HG03457 (cell line): ENCODE measurements at regions not wholly inside any gene's neighbourhood (a gene's known extent, or its start where the extent isn't known, plus 50 kb on each side); places are given as distances from the start of the nearest gene placed in this dataset.
"Not testable (repeated sequence)": the region's sequence is repeated elsewhere in the genome, so short reads cannot be mapped to it uniquely, and the experiment has no call there.

Experiments
- ATAC-seq: cut with Tn5 transposase; IDR thresholded peaks from one replicate; pipeline ENCODE4 v1.9.1; 2021; ENCODE audit warnings: moderate number of reproducible peaks; ENCODE audit not compliant: unreplicated experiment

DNA sequence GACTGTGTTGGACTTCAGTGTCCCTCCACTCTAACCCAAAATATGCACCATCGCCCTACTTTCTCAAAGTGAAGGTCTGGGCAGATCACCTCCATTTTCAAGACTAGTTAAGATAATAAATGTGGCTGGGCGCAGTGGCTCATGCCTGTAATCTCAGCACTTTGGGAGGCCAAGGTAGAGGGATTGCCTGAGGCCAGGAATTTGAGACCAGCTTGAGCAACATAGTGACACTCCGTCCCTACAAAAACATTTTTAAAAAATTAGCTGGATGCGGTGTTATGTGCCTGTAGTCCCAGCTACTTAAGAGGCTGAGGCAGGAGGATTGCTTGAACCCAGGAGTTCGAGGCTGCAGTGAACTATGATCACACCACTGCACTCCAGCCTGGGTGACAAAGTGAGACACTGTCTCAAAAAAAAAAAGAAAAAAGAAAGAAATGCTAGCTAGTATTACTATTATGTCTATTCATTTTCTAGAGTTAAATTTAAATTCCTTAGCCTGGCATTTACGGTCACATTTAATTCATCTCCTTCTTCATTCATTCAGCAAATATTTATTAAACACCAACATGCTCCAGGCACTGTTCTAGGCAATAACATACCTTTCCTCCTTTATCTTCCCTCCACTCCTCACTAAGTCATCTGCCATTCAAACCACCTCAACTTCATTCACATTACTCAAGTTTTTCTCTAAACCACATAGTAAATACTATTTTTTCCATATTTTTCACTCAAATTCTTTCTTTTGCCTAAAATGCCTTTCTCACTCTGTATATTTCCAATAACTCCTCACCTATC lies 96.1 kb upstream of the XYLT1 start:
- no peak for ATAC-seq

DNA sequence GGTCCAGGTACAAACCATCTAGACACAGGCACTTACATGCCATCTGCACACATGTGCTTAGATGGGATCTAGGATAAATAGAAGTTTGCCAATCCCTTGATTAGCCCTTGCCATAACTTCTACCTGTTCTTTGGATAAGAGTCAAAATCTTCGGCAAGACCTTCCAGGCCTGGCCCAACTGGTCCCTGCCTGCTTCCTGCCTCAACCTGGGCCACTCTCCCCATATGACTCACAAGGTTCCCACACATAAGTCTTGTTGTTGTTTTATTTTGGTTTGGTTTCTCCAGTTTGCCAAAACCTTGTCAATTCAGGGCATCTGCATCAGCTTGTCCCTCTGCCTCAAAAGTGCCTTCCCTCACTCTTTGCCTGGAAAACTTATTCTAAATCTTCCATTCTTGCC lies 95.3 kb upstream of the XYLT1 start:
- no peak for ATAC-seq

DNA sequence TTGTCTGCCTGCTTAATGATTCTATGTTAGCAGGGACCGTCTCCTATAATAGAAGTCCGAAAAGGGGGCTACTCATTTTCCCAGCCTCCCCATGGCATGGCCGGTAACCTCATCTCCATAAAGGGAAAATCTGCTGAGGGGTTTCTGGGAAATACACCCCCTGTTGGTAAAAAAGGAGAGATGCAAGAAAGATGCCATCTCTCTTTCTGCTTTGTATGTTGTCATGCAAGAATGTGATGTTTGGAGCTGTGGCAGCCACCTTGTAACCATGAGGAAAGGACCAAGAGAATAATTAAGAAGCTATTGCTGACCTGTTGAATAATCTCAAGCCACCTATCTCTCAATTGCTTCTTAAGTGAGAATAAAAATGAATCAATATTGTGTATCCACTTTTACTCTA lies 94.8 kb upstream of the XYLT1 start:
- ATAC-seq = no peak

DNA sequence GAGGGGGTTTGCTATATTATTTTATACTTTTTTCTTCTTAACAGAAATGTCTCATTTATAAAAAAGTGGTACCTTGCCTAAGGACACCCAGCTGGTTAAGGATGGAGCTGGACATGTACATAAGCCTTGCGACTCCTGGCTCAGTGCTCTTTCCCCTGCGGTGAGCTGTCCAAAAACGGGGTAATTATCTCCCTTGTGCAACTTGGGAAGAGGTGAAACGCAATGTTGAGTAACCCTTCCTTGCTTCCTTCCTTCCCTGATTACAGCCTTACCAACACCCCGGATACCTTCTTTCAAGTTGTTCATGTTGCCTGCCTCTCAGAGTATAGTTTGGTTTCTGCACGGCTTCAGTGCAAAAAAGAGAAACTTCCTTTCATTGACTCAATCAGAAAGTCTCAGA lies 94.1 kb upstream of the XYLT1 start:
- ATAC-seq = no peak

DNA sequence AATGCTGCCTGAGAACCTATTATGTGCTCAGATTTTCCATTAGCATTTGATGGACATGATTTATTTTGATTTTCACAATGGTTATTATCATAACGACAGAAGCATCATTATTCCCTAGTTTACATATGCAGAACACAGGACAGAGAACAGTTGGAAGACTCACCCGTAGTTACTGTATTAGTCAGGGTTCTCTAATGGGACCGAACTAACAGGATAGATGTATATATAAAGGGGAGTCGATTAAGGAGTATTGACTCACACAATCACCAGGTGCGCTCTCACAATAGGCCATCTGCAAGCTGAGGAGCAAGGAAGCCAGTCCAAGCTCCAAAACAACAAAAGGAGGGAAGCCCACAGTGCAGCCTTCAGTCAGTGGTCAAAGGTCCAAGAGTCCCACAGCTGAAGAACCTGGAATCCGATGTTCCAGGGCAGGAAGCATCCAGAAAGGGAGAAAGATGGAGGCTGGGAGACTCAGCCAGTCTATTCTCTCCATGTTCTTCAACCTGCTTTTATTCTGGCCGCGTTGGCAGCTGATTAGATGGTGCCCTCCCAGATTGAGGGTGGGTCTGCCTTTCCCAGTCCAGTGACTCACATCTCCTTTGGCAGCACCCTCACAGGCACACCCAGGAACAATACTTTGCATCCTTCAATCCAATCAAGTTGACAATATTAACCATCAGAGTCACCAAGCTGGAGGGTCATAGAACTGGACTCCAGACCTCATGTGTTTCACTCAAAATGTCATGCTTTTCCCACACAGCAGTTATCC lies 92.7 kb upstream of the XYLT1 start:
- no peak for ATAC-seq

DNA sequence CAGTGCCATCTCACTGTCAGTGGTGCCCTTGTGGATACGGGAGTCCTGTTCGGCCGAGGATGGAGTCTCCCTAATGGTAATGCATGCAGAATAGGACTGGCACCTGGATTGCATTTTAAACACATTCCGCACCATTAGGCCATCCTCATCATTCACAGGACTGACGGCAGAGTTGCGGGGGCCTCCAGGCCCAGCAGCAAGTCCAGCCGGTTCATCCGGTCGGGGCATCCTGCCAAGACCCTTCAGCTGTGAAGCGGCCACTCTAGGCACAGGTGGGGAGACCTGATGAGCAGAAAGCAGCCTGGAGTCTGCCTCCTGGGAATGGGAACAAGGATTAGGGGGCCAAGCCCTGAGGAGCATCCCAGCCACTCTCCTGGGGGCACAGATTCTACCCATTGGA lies 90.3 kb upstream of the XYLT1 start:
- ATAC-seq = no peak

DNA sequence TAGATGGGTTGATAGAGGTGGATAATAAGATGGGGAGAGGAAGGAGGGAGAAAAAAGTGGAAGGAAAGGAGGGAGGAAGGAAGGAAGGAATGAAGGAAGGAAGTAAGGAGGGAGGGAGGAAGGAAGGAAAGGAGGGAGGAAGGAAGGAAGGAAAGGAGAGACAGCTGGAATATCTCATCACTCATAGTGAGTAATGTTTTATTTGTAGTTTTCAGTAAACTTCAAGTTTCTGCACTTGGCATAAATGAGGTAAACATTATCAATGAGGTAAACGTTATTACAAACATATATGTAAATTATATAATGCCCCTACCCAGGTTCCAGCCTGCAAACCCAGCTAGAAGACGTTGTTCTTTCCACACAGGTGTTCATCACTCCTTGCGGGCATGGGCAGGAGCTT lies 89.8 kb upstream of the XYLT1 start:
- no peak for ATAC-seq

DNA sequence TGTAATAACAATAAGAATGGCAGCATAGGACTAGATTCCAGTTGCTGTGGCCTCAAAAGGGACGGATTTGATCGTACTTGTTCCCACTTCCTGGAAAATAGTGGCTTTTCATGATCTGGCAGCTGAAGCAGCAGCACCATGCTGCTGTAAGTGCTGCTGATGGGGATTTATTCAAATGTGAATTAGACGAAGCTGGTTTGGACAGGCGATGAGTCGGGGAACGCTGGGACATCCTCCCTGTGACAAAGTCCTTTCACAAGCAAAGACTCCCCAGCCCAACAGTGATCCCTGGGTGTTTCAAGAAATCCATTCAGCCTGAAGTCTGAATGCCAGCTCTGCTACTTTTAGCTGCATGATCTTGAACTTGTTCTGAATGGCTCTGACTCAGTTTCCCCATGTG lies 88.6 kb upstream of the XYLT1 start:
- no peak for ATAC-seq

DNA sequence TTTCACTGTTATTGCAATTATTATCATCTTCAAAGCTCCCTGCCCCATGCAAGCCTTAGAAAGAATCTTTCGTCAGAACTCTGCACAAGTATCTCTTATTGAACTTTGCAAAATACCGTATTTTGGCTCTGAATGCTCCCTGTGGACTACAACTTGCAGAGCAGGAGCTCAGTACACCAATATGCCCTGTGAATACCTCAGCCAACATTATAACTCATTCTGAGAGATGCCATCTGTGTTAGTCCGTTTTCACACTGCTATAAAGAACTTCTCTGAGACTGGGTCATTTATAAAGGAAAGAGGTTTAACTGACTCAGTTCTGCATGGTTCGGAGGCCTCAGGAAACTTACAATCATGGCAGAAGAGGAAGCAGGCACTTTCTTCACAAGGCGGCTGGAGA lies 87.2 kb upstream of the XYLT1 start:
- no peak for ATAC-seq

DNA sequence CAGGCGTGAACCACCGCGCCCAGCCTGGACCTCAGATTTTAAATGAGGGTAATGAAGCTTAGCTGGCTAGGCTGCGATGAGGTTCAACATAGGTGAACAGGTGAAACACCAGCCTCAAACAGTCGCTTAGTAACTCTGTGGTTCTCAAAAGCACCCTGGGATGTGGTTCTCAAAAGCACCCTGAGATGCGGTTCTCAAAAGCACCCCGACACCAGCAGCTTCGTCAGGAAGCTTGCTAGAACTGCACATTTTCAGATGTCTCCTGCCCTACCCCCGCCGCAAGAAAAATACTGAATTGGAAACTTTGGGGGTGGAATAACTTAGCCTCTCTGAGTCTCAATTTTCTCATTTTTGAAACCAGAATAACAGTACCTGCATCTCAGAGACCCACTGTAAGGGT lies 86.7 kb upstream of the XYLT1 start:
- ATAC-seq = no peak

DNA sequence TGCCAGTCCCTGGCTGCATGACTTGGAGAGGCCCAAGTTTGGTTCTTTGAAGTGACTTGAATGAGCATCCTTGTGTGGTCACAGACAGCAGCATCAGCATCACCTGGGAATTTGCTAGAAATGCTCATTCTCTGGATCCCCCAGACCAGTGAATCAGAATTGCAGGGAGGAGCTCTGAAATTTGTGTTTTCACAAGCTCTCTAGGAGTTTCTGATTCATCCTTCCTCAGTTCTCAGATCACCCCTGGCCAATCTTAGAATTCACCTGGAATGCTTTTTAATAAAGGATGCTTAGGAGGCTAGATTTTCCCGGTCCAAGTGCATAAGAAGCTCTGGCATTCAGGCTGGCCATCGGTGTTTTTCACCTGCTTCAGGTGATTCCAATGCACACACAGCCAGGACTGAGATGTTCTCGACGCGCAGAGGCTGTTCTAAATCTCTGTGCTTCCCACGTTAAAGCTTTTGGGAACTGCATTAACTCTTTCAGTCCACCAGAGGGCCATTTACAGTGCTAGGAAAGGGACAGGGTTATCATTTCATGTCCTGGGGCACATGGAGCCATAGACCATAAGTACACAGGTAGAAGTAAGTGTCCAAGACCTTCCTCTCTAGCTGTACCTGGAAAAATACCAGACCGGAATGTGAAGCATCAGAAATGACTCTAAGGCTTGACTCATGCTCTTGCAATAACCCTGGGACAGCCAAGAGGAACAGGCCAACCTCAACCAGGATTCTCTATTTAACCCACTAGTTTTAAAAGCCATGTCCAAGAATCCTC lies 85.7 kb upstream of the XYLT1 start:
- no peak for ATAC-seq

DNA sequence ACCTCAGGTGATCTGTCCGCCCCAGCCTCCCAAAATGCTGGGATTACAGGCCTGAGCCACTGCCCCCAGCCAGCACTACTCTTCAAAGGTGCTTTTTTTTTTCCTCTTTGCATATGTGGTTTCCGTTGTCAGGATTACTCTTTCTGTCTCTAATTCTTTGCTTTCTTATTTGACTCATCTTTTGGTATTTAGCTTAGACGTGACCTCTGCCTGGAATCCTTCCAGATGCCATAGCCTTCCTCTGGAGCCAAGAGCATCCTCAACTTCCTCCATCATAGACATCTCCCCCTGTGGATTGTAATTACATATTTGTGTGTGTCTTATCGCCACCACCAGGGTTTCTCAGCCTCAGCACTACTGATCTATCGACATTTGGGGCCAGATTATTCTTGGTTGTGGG lies 84.4 kb upstream of the XYLT1 start:
- ATAC-seq = no peak

DNA sequence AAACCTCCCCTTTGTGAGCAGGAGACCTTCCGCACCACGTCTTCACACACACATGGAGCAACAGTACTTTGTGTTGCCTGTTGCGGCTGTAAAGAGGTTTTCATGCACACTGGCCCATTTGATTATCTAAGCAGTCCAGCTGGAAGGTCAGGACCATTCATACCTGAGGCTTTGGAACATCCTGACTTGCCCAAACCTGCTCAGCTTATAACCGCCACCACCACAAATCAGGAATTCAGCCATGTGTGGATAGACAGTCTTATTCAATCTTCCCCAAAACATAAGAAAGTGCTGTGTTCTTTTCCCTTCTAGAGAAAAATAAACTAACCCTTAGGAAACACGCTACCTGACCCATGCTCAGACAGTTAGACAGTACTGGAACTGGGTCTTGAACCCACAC lies 81.6 kb upstream of the XYLT1 start:
- ATAC-seq = no peak

DNA sequence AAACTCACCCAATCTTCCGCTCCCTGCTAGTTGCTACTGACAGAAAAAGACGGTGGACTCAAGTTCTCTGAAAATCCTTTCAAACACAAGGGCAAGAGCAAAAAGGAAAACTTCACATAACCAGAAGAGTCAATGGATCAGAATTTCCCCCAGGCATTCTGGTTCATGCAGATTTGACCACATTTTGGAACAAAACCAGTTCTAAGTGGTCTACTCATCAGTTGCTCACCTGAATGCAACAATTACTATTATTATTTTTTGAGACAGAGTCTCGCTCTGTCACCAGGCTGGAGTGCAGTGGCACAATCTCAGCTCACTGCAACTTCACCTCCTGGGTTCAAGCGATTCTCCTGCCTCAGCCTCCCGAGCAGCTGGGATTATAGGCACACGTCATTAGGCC lies 80.9 kb upstream of the XYLT1 start:
- ATAC-seq = not testable (repeated sequence)

DNA sequence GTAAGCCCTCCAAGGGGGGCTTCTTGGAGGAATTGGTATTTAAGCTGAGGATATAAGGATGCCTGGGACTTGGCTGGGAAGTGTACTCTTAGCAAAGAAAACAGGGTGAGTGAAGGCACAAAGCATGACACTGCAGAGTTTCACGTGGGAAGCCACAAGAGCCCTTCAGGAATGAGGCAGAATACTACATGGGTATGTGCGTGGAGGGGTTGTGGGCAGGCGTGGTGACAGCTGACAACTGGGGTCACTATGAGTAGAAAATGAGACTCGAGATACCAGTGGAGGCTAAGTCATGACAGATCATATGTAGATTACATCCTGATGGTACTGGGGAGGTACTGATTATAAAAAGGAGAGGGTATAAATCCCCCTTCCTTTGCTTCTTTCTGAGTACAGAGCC lies 78.1 kb upstream of the XYLT1 start:
- ATAC-seq = no peak

DNA sequence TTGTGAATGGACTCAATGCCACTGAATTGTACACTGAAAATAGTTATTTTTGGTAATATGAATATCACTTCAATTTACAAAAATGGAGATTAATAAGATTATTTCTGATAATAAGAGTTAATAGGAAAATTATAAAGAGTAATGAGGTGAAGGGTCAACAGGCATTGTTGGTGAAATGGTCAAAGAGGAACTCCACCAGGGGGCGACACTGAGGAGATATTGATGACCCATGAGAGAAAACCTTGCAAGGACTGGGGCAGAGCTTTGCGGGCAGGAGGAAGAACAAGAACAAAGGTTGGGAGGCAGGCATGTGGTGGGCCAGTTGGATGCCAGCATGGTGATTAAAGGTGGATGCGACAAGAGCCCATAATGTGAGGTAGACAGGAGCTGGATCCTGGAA lies 74.0 kb upstream of the XYLT1 start:
- ATAC-seq = no peak

DNA sequence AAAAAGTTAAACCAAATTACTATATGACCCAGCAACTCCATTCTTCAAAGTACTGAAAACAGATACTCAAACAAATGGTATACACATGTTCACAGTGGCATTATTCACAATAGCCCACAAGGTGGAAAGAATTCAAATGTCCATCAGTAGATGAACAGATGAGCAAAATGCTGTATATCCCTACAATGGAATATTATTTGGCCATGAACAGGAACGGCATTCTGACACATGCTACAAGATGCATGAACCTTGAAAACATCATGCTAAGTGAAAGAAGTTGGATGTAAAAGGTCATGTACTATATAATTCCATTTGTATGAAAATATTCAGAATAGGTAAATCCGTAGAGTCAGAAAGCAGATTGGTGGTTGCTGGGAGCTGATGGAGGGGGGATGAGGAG lies 73.5 kb upstream of the XYLT1 start:
- ATAC-seq = no peak

DNA sequence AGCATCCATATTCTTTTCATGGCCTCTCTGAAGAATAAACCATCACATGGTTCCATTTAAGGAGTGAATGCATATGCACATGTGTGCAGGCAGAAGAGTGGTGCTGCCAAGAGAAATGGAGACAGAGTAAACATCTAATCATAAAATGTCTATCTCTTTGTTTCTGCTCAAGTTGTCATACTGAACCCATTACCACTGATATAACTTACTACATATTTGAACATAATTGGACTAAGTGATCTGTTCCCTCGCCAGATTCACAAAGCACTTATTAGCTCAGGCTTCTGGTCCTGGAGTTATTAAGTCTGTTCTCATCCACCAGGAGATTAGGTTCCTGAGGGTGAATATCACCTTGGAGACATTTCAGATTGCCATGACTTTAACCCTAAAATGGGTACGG lies 72.3 kb upstream of the XYLT1 start:
- ATAC-seq = no peak

DNA sequence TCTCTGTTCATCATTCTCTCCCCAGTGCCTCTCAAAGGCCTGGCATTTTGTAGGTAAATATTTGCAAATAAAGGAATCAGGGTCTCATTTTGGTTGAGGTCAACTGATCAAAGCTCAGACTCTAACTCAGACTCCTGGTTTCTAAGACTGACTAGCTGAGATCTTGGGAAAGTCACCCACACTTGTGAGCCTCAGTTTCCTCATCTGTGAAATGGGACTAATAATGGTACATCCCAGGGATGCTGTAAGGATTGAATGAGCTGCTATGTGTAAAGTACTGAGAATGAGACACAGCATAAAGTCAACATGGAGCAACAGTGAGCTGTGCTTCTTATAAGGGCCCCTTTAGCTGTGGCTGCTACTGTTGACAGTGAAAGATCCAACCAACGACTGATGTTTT lies 70.6 kb upstream of the XYLT1 start:
- no peak for ATAC-seq

DNA sequence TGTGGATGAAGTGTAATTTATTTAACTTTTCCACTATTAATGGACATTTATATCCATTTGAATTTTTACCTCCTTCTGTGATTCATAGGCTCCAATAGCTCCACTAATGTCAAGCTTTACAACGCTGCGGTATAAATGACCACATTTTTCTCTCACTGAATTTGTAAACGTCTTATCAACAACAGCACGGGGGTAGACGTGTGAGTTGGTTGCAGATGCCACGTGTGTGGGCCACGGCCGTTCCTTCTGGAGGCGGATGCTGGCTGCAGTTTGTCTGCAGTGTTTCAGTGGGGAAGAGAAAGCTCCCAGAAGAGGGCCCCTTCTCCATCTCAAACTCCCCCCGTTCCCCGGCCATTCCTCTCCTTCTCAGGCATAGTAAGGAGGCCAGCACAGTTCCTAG lies 68.2 kb upstream of the XYLT1 start:
- ATAC-seq = no peak

DNA sequence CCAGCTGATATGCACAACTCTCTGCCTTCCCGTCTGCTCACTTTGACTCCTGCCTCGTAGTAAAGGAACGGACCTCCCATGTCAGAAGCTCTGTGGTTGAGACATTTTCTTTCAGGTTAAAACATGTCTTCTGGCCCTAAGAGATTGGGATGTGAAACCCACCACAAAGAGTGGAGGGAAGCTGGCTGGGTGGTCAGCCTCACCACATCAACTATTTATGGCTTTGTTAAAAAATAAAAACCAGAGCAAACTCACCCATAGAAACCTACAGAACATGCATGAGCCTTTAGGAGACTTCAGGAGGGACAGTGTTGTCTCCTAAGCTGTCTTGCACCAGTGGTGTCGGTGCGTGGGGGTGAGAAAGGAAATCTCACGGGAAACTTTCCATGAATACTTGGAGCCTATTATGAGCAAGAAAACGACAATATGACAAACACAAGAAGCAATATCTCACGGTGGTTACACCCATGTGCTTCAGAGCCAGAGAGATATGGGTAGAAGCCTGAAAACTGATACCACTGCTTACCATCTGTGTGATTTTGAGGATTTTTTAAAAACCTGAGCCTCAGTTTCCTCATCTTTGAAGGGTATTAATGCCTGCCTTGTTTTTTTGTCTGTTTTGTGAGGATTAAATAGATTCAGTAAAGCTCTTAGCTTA lies 61.7 kb upstream of the XYLT1 start:
- no peak for ATAC-seq
